ENCODE measurements at regions not wholly inside any gene's neighbourhood (a gene's known extent, or its start where the extent isn't known, plus 50 kb on each side); places are given as distances from the start of the nearest gene placed in this dataset.
"Not testable (repeated sequence)": the region's sequence is repeated elsewhere in the genome, so short reads cannot be mapped to it uniquely, and the experiment has no call there.

DNA sequence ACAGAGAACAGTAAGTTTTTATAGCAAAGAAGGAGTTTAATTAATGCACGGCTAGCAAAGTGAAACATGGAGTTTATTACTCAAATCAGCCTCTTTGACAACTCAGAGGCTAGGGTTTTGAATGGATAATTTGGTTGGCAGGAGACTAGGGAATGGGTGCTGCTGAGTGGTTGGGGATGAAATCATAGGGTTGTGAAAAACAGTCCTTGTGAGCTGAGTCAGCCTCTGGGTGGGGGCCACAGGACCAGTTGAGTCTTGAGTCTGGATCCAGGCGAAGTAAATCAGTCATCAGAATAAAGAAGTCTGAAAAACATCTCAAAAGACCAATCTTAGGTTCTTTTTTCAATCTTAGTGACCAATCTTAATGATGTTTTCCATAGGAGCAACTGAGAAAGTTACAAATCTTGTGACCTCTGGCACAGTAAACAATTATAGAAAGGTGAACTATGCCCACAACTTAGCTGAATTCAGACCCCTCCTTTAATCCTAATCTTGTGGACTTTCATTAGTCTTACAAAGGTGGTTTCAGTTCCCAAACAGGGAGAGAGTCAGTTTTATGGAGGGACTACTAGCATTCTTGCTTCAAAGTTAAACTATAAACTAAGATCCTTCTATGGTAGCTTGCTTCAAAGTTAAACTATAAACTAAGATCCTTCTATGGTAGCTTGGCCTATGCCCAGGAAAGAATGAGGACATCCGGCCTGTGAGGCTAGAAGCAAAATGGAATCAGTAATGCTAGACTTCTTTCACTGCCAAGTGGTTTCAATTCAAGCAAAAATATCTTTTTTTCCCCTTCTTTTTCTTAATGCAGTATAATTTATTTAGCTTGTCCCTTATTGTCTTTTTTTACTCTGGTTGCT lies 84.5 kb downstream of the AASDHPPT start:
- TF ChIP-seq, protein P1, sequence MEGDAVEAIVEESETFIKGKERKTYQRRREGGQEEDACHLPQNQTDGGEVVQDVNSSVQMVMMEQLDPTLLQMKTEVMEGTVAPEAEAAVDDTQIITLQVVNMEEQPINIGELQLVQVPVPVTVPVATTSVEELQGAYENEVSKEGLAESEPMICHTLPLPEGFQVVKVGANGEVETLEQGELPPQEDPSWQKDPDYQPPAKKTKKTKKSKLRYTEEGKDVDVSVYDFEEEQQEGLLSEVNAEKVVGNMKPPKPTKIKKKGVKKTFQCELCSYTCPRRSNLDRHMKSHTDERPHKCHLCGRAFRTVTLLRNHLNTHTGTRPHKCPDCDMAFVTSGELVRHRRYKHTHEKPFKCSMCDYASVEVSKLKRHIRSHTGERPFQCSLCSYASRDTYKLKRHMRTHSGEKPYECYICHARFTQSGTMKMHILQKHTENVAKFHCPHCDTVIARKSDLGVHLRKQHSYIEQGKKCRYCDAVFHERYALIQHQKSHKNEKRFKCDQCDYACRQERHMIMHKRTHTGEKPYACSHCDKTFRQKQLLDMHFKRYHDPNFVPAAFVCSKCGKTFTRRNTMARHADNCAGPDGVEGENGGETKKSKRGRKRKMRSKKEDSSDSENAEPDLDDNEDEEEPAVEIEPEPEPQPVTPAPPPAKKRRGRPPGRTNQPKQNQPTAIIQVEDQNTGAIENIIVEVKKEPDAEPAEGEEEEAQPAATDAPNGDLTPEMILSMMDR (conservative IDR thresholded peaks at IDR 0.05; ENCODE audit: low read length) = no peak

DNA sequence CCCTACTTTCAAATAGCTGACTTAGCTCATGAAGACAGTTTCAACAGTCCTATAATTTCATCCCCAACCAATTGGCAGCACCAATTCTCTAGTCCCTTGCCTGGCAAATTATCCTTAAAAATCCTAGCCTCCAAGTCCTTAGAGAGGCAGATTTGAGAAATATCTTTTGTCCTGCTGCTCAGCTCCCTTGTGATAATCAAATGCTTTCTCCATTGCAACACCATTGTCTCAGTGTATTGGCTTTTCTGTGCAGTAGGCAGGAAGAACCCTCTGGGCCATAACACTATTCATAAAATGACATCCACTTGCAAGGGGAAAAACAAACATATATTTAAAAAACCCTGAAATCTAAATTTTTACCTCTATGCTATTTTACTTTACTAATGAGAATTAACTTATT lies 89.6 kb downstream of the AASDHPPT start:
- no peak overlapping the region for H3K4me3 ChIP-seq (ENCODE audit: low read length)
- TF ChIP-seq, protein P1 (conservative IDR thresholded peaks at IDR 0.05; ENCODE audit: low read length) = no peak
- DNase-seq (ENCODE audit: low read depth) = no peak

More for the DNA sequence above, 84.5 kb downstream of the AASDHPPT start:
- no peak overlapping the region for H3K4me3 ChIP-seq (ENCODE audit: low read length)
- no peak for DNase-seq (ENCODE audit: low read depth)

DNA sequence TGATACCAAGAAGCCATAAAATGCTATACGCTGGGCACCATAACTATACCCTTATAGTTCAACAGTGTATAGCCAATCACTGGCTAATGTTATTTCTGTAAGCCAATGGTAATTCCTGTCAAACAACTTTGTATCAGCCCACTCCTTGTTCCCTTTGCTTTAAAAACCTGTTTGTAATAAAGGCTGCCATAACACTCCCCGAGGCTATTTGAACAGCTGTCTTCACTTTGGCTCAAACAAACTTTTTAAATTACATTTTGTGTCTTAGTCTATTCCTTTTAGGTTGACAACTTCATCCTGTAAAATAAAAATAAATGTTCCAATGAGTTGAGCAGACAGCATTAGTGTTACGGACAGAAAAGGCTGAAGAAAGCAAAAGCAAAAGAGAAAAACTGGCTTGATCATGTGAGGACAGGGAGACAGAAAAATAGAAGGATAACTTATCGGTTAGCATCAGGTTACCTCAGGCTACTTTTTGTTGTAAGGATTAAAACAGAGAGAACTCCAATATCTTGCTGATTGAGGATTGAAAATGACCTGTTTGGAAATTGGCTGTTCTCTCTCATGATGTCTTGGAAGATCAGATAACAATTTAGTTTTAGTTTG lies 95.0 kb downstream of the AASDHPPT start:
- no peak overlapping the region for H3K4me3 ChIP-seq (ENCODE audit: low read length)

DNA sequence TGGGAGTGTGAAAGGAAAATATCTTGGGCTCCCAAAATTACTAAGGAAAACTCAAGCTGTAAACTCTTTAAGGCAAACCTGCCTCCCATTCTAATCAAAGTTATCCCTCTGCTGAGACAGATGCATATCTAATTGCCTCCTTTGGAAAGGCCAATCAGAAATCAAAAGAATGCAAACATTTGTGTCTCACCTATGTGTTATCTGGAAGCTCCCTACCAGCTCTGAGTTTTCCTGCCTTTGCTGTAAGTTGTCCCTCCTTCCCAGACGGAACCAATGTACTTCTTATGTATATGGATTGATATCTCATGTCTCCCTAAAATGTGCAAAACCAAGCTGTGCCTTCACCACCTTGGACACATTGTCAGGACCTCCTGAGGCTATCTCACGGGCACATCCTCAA lies 95.8 kb downstream of the AASDHPPT start:
- H3K4me3 ChIP-seq (ENCODE audit: low read length) = no peak overlapping the region
- TF ChIP-seq, protein P1 (conservative IDR thresholded peaks at IDR 0.05; ENCODE audit: low read length) = no peak
- DNase-seq (ENCODE audit: low read depth) = no peak

More for the DNA sequence above, 95.0 kb downstream of the AASDHPPT start:
- TF ChIP-seq, protein P1 (conservative IDR thresholded peaks at IDR 0.05; ENCODE audit: low read length) = no peak
- no peak for DNase-seq (ENCODE audit: low read depth)

DNA sequence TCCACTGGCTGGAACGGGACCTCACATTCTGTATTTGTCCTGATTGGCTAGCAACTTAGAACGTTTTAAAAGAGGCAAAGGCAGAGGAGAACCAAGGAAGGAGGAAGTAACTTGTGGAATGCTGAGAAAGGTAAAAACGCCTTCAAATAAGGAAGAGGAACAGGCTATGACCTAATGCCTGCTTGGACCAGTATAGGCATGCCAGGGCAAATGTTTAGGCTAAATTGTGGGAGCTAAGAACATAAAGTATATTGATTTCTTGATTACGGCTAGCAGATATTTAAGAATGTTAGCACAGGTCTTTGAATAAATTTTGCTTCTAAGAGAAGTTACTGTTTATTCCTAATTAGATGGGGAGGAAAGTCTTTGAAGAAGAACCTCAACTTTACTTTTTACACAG lies 96.5 kb downstream of the AASDHPPT start:
- DNase-seq (ENCODE audit: low read depth) = not testable (repeated sequence)

DNA sequence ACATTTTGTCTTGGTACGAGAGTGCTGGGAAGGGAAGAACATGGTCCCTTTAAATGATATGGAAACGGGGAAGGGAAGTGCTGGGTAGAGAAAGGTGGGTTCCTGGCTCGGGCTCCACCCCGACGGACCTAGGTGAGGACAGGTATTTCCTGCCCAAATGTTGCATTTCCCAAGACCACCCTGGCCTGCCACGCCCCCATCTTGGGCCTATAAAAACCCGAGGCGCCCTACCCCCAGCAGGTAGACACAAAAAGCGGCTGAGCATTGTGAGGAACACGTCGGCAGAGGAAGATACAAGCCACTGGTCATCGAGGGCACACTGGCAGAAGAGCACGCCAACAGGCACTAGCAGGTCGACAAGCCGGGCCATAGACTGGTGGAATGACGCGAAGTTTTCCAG lies 99.4 kb downstream of the AASDHPPT start:
- TF ChIP-seq, protein P1 (conservative IDR thresholded peaks at IDR 0.05; ENCODE audit: low read length) = no peak
- no peak for DNase-seq (ENCODE audit: low read depth)

More for the DNA sequence above, 96.5 kb downstream of the AASDHPPT start:
- not testable (repeated sequence) for H3K4me3 ChIP-seq (ENCODE audit: low read length)

DNA sequence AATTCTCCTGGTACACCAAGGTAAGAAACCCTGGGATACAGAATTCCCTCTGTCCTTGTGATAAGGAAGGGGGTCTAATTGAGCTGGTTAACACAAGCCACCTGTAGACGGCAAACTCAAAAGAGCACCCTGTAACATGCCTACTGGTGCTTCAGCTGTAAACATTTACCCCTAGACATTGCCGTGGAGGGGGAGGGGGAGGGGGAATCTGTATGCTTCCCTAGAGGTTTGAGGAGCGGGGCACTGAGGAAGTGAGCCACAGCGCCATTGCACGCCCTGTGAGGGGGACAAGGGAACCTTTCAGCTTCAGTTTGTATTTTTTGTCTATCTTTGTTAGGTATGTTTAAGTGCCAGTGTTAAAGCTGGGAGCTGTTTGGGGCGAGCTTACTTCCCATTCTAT lies 99.8 kb downstream of the AASDHPPT start:
- no peak overlapping the region for H3K4me3 ChIP-seq (ENCODE audit: low read length)
- no peak for DNase-seq (ENCODE audit: low read depth)
- TF ChIP-seq, protein P1 (conservative IDR thresholded peaks at IDR 0.05; ENCODE audit: low read length) = no peak

More for the DNA sequence above, 99.4 kb downstream of the AASDHPPT start:
- H3K4me3 ChIP-seq (ENCODE audit: low read length) = no peak overlapping the region

All from AG10803 (cell line).